Neural progenitor cell (in vitro differentiated cells): ENCODE measurements at regions not wholly inside any gene's neighbourhood (a gene's known extent, or its start where the extent isn't known, plus 50 kb on each side); places are given as distances from the start of the nearest gene placed in this dataset.

Source experiments
- DNase-seq: peaks from one replicate; pipeline ENCODE4 v3.0.0-alpha.2; 2016; ENCODE audit warnings: low spot score
- H2AFZ ChIP-seq: fragments of 200-600 bp; sonication (generic); replicated peaks from 2 replicates; pipeline ENCODE4 v1.6.1; 2016; ENCODE audit warnings: antibody characterized with exemption
- H3F3A ChIP-seq: fragments of 200-600 bp; sonication (generic); 2 replicates; pipeline ENCODE4 v1.6.1; 2016; ENCODE audit warnings: antibody characterized with exemption, low read depth
- H3K27ac ChIP-seq: fragments of 200-600 bp; sonication (generic); 2 replicates; pipeline ENCODE4 v1.5.1; 2016; ENCODE audit warnings: mild to moderate bottlenecking
- H3K27me3 ChIP-seq: fragments of 200-600 bp; sonication (generic); 2 replicates; pipeline ENCODE4 v1.6.1; 2016; ENCODE audit warnings: mild to moderate bottlenecking, moderate library complexity
- H3K36me3 ChIP-seq: fragments of 200-600 bp; sonication (generic); 2 replicates; pipeline ENCODE4 v1.5.1; 2016
- H3K4me1 ChIP-seq: fragments of 200-600 bp; sonication (generic); 2 replicates; pipeline ENCODE4 v1.6.1; 2016; ENCODE audit warnings: mixed run types
- H3K4me2 ChIP-seq: fragments of 200-600 bp; sonication (generic); 2 replicates; pipeline ENCODE4 v1.6.1; 2016
- H3K4me3 ChIP-seq: fragments of 200-600 bp; sonication (generic); 2 replicates; pipeline ENCODE4 v1.5.1; 2016
- H3K79me2 ChIP-seq: fragments of 200-600 bp; sonication (generic); 2 replicates; pipeline ENCODE4 v1.6.1; 2016; ENCODE audit warnings: low read depth
- H3K9ac ChIP-seq: fragments of 200-600 bp; sonication (generic); 2 replicates; pipeline ENCODE4 v1.6.1; 2016
- H3K9me3 ChIP-seq: fragments of 200-600 bp; sonication (generic); 2 replicates; pipeline ENCODE4 v1.5.1; 2016; ENCODE audit warnings: low read depth
- H4K20me1 ChIP-seq: fragments of 200-600 bp; sonication (generic); 2 replicates; pipeline ENCODE4 v1.6.1; 2016; ENCODE audit warnings: low read depth
- H3K27ac Mint-ChIP-seq: 3 replicates; pipeline ENCODE4 v1.8.0; 2021; ENCODE audit warnings: mixed read lengths
- H3K27me3 Mint-ChIP-seq: 2 replicates; pipeline ENCODE4 v1.8.0; 2022; ENCODE audit warnings: low read depth, mild to moderate bottlenecking, inconsistent platforms, moderate library complexity, mixed read lengths; ENCODE audit not compliant: insufficient read depth
- H3K36me3 Mint-ChIP-seq: 3 replicates; pipeline ENCODE4 v1.8.0; 2021; ENCODE audit warnings: mixed read lengths
- H3K4me1 Mint-ChIP-seq: 3 replicates; pipeline ENCODE4 v1.8.0; 2021; ENCODE audit warnings: mixed read lengths
- H3K4me3 Mint-ChIP-seq: 3 replicates; pipeline ENCODE4 v1.8.0; 2021; ENCODE audit warnings: mild to moderate bottlenecking, moderate library complexity, mixed read lengths
- H3K9me3 Mint-ChIP-seq: 3 replicates; pipeline ENCODE4 v1.8.0; 2020; ENCODE audit warnings: mixed read lengths
- EZH2 ChIP-seq: fragments of 200-600 bp; sonication (generic); IDR thresholded peaks from 2 replicates; pipeline ENCODE4 v1.6.1; 2017; ENCODE audit warnings: antibody characterized with exemption, mild to moderate bottlenecking, moderate library complexity
- EZH2phosphoT487 ChIP-seq: fragments of 200-600 bp; sonication (generic); IDR thresholded peaks from 2 replicates; pipeline ENCODE4 v1.6.1; 2017; ENCODE audit warnings: antibody characterized with exemption
- TF ChIP-seq, protein P1 (sequence below): fragments of 200-600 bp; sonication (generic); IDR thresholded peaks from 2 replicates; pipeline ENCODE4 v1.5.1; 2017; ENCODE audit warnings: antibody characterized with exemption, mild to moderate bottlenecking

DNA sequence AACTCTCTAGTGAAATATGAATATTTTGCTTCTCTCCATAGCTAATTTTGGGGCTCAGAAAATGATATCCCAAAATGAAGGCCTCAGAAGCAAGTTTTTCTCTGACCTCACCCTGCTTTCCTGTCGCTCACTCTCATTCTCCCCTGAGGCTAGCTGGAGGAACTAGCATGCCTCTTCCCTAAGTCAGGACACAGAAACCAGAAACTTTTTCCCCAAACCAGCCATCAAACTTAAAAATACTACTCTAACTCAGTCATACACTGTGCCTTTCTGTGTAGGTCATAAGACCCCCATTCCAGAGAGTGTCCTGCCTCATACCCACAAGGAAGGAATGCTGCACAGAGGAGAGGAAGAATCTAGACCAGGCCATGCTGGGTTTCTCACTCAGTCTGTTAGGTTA is 329.6 kb downstream of the PCDH20 start:
- no peaks in the 10 kb centered on the region for H3K36me3 ChIP-seq
- H2AFZ ChIP-seq = no peak overlapping the region
- no peak overlapping the region for H3K27ac Mint-ChIP-seq
- H3K9me3 Mint-ChIP-seq = no peaks in the 10 kb centered on the region
- no peaks in the 10 kb centered on the region for H3K79me2 ChIP-seq
- no peaks in the 10 kb centered on the region for H3K36me3 Mint-ChIP-seq
- no peaks in the 10 kb centered on the region for H3K27me3 ChIP-seq
- H3K9ac ChIP-seq = no peak overlapping the region
- H3K4me3 Mint-ChIP-seq = no peak overlapping the region
- H4K20me1 ChIP-seq = no peaks in the 10 kb centered on the region
- no peaks in the 10 kb centered on the region for H3K4me1 Mint-ChIP-seq
- H3K4me3 ChIP-seq = no peak overlapping the region
- no peaks in the 10 kb centered on the region for H3F3A ChIP-seq
- TF ChIP-seq EZH2phosphoT487 (no peak), EZH2 (no peak)
- TF ChIP-seq, protein P1, sequence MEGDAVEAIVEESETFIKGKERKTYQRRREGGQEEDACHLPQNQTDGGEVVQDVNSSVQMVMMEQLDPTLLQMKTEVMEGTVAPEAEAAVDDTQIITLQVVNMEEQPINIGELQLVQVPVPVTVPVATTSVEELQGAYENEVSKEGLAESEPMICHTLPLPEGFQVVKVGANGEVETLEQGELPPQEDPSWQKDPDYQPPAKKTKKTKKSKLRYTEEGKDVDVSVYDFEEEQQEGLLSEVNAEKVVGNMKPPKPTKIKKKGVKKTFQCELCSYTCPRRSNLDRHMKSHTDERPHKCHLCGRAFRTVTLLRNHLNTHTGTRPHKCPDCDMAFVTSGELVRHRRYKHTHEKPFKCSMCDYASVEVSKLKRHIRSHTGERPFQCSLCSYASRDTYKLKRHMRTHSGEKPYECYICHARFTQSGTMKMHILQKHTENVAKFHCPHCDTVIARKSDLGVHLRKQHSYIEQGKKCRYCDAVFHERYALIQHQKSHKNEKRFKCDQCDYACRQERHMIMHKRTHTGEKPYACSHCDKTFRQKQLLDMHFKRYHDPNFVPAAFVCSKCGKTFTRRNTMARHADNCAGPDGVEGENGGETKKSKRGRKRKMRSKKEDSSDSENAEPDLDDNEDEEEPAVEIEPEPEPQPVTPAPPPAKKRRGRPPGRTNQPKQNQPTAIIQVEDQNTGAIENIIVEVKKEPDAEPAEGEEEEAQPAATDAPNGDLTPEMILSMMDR = no peak
- H3K27ac ChIP-seq = no peak overlapping the region
- no peaks in the 10 kb centered on the region for H3K4me1 ChIP-seq
- peaks cover 2% of the 10 kb centered on the region for H3K27me3 Mint-ChIP-seq
- H3K9me3 ChIP-seq = no peaks in the 10 kb centered on the region
- no peak for DNase-seq
- no peak overlapping the region for H3K4me2 ChIP-seq

DNA sequence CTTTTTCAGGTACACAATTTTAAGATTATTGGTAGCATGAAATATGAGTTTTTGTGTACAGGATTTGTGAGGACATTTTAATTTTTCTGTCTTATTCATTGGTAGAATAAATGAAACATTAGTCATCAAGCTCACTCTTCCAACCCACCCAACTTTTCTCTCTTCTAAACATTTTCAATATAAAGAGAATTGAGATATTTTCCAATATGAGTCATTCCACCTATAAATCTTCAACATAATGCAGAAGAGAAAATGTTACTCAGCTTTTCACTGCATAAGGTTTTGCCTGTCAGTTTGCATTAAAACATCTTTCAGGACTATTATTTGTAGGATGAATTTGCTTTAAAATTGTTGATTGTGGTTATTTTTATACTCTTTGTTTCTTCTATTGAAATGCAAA is 330.7 kb downstream of the PCDH20 start:
- DNase-seq = no peak
- Histone ChIP-seq H3F3A (no peaks in the 10 kb centered on the region), H3K36me3 (no peaks in the 10 kb centered on the region), H3K79me2 (no peaks in the 10 kb centered on the region), H2AFZ (no peak overlapping the region), H3K27ac (no peak overlapping the region), H3K4me2 (no peak overlapping the region), H3K27me3 (no peaks in the 10 kb centered on the region), H4K20me1 (no peaks in the 10 kb centered on the region), H3K9ac (no peak overlapping the region), H3K9me3 (no peaks in the 10 kb centered on the region), H3K4me1 (no peaks in the 10 kb centered on the region), H3K4me3 (no peak overlapping the region)
- Mint-ChIP-seq H3K27me3 (peaks cover 2% of the 10 kb centered on the region), H3K27ac (no peak overlapping the region), H3K4me1 (no peaks in the 10 kb centered on the region), H3K36me3 (no peaks in the 10 kb centered on the region), H3K9me3 (no peaks in the 10 kb centered on the region), H3K4me3 (no peak overlapping the region)
- TF ChIP-seq EZH2 (no peak), EZH2phosphoT487 (no peak)
- TF ChIP-seq, protein P1 = no peak

DNA sequence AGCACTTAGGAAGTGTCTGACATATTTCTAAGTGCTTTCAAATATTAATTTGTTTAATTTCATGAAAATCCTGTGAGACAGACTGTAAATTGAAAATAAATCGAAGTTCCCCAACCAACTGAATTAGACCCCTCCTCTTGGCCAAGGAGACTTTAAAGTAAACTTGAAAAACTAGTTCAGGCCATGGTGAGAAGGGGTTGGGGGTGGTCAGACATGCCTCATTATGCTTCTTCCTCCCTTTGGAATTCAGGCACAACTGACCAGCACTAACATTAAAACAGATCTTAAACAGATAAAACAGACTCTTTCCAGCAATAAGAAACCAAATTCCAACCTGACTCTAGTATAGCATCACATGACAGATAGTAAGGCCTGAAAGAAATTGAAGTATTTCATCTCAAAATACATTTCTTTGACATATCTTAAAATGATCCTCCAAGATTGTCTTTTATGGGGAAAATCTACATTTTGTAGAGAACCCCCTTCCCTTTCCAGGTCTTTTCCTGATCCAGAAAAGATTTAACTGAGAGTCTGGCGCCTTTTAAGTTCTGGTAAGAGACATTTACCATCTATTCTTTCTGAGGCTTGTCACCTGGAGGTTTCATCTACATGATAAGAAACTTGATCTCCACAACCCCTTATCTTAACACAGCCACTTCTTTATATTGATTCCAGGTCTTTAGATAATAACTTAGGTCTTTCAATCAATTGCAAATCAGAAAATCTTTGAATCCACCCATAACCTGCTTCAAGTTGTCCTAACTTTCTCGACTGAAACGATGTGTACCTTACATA is 336.5 kb downstream of the PCDH20 start:
- H3K4me3 Mint-ChIP-seq = no peak overlapping the region
- Histone ChIP-seq H3K27ac (no peak overlapping the region), H3K4me2 (no peak overlapping the region), H3F3A (no peaks in the 10 kb centered on the region), H3K4me3 (no peak overlapping the region), H3K9ac (no peak overlapping the region), H3K36me3 (no peaks in the 10 kb centered on the region), H3K9me3 (no peaks in the 10 kb centered on the region), H4K20me1 (no peaks in the 10 kb centered on the region), H3K79me2 (no peaks in the 10 kb centered on the region), H3K27me3 (no peaks in the 10 kb centered on the region), H2AFZ (no peak overlapping the region), H3K4me1 (no peaks in the 10 kb centered on the region)
- no peak overlapping the region for H3K27ac Mint-ChIP-seq
- no peaks in the 10 kb centered on the region for H3K27me3 Mint-ChIP-seq
- no peaks in the 10 kb centered on the region for H3K9me3 Mint-ChIP-seq
- H3K4me1 Mint-ChIP-seq = no peaks in the 10 kb centered on the region
- no peaks in the 10 kb centered on the region for H3K36me3 Mint-ChIP-seq
- DNase-seq = no peak
- no peak for TF ChIP-seq EZH2
- TF ChIP-seq EZH2phosphoT487 = no peak
- TF ChIP-seq, protein P1 = no peak
